ENCODE measurements at regions not wholly inside any gene's neighbourhood (a gene's known extent, or its start where the extent isn't known, plus 50 kb on each side); places are given as distances from the start of the nearest gene placed in this dataset.
A peak's percentile ranks its signal among the peaks of the same experiment; 100 is the strongest.

- Mint-ChIP-seq H3K27me3 (peaks cover 15% of the 10 kb centered on the region), H3K4me1 (ENCODE audit: low read depth) (peaks cover 23% of the 10 kb centered on the region), H3K9me3 (no peaks in the 10 kb centered on the region), H3K36me3 (ENCODE audit: low read depth) (no peaks in the 10 kb centered on the region), H3K27ac (no peak overlapping the region), H3K4me3 (no peak overlapping the region)
- intact Hi-C loops (cut with micrococcal nuclease) = no loop called here
Observed at GRCh38 chr21:39124681-39125251, 58.5 kb downstream of the PSMG1 start.

DNA sequence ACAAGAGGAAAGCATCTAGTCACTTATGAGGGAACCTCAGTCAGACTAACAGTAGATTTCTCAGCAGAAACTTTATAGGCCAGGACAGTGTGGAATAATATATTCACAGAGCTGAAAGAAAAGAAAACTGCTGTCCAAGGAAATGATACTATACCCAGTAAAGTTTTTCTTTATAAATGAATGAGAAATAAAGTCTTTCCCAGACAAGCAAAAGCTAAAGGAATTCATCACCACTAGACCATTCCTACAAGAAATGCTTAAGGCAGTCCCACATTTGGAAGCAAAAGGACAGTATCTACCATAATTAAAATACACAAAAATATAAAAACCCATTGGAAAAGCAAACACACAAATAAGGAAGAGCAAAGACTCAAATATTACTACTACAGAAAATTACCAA, 59.9 kb downstream of the PSMG1 start:
- no peaks in the 10 kb centered on the region for H3K36me3 Mint-ChIP-seq (ENCODE audit: low read depth)
- intact Hi-C loops (cut with micrococcal nuclease) = no loop called here

GRCh38 chr21:39121600-39122355, 61.5 kb downstream of the PSMG1 start:
- peaks cover 30% of the 10 kb centered on the region for H3K27me3 Mint-ChIP-seq
- H3K36me3 Mint-ChIP-seq (ENCODE audit: low read depth) = no peaks in the 10 kb centered on the region
- peaks cover 39% of the 10 kb centered on the region for H3K4me1 Mint-ChIP-seq (ENCODE audit: low read depth)
- intact Hi-C loops (cut with micrococcal nuclease) = no loop called here
- no peak overlapping the region for H3K27ac Mint-ChIP-seq
- H3K4me3 Mint-ChIP-seq = no peak overlapping the region
- no peaks in the 10 kb centered on the region for H3K9me3 Mint-ChIP-seq

More for the DNA sequence above, 59.9 kb downstream of the PSMG1 start:
- Mint-ChIP-seq H3K4me1 (ENCODE audit: low read depth) (peaks cover 37% of the 10 kb centered on the region), H3K9me3 (no peaks in the 10 kb centered on the region), H3K4me3 (no peak overlapping the region), H3K27me3 (peaks cover 24% of the 10 kb centered on the region), H3K27ac (no peak overlapping the region)

- peaks cover 33% of the 10 kb centered on the region for H3K27me3 Mint-ChIP-seq
- no peak overlapping the region for H3K27ac Mint-ChIP-seq
- no peak overlapping the region for H3K4me3 Mint-ChIP-seq
- intact Hi-C loops (cut with micrococcal nuclease) = no loop called here
- no peaks in the 10 kb centered on the region for H3K9me3 Mint-ChIP-seq
- H3K36me3 Mint-ChIP-seq (ENCODE audit: low read depth) = no peaks in the 10 kb centered on the region
- H3K4me1 Mint-ChIP-seq (ENCODE audit: low read depth) = peaks cover 33% of the 10 kb centered on the region
Observed at GRCh38 chr21:39120876-39121599, 62.2 kb downstream of the PSMG1 start.

DNA sequence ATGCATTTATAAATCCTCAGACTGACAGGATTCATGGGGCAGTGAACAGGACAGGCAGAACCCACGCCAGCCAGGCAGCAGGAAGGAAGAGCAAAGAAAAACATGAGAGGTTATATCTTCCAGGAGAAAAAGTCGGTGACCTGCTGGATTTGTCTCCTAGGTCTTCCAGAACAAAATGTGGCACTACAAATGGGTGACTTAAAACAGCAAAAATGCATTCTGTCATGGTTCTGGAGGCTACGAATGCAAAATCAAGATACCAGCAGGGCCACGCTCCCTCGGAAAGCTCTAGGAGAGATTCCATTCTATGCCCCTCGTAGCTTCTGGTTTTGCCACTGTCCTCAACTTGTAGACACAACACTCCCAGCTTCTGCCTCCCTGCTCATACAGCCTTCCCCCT, 63.4 kb downstream of the PSMG1 start:
- H3K36me3 Mint-ChIP-seq (ENCODE audit: low read depth) = no peaks in the 10 kb centered on the region
- H3K27me3 Mint-ChIP-seq = peaks cover 40% of the 10 kb centered on the region
- peaks cover 34% of the 10 kb centered on the region for H3K4me1 Mint-ChIP-seq (ENCODE audit: low read depth)
- peak overlapping the region; percentile 68 for H3K27ac Mint-ChIP-seq
- H3K9me3 Mint-ChIP-seq = no peaks in the 10 kb centered on the region
- intact Hi-C loops (cut with micrococcal nuclease) = no loop called here
- H3K4me3 Mint-ChIP-seq = no peak overlapping the region

DNA sequence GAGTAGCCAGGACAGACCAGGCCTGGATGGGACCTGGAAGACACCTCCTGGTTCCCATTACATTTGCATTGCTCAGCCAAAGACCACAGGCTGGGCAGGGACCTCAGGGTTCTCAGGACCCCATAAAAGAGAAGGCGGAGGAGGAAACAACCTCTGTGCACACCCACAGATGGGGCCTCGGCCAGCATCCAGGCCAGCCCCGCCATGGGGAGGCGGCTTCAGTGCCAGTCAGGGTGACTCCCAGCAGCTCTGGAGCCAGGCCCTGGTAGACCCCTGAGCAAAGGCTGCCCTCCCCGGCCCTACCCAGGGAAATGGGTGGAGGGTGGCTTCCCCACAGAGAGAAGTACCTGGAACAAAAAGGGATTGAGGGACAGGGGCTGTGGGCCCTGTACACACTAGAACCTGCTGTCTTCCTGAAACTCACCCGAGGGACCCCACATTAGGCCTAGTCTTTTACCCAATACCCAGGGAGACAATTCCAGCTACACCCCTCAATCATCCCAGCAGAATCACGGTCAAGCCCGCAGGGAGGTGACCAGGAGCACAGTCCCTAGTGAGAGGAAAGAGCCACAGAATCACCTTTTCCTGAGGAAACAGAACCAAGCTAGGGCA, 64.5 kb downstream of the PSMG1 start:
- Mint-ChIP-seq H3K27me3 (peaks cover 42% of the 10 kb centered on the region), H3K36me3 (ENCODE audit: low read depth) (no peaks in the 10 kb centered on the region), H3K27ac (peak overlapping the region; percentile 68), H3K4me3 (no peak overlapping the region), H3K4me1 (ENCODE audit: low read depth) (peaks cover 42% of the 10 kb centered on the region), H3K9me3 (no peaks in the 10 kb centered on the region)
- intact Hi-C loops (cut with micrococcal nuclease) = no loop called here

DNA sequence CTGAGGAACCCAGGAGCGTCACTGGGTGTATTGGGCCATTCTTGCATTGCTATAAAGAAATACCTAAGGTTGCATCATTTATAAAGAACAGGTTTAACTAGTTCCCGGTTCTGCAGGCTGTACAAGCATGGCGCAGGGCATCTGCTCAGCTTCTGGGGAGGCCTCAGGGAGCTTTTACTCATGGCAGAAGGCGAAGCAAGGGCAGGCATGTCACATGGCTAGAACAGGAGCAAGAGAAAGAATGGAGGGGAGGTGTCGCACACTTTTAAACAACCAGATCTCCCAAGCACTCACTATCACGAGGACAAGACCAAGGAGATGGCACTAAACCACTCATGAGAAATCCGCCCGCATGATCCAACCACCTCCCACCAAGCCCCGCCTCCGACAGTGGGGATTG, 65.2 kb downstream of the PSMG1 start:
- Mint-ChIP-seq H3K4me3 (no peak overlapping the region), H3K27ac (peak overlapping the region; percentile 68), H3K27me3 (peaks cover 42% of the 10 kb centered on the region), H3K4me1 (ENCODE audit: low read depth) (peaks cover 42% of the 10 kb centered on the region), H3K9me3 (no peaks in the 10 kb centered on the region), H3K36me3 (ENCODE audit: low read depth) (no peaks in the 10 kb centered on the region)
- intact Hi-C loops (cut with micrococcal nuclease) = no loop called here

GRCh38 chr21:39117440-39117970, 65.7 kb downstream of the PSMG1 start:
- Mint-ChIP-seq H3K27ac (no peak overlapping the region), H3K4me1 (ENCODE audit: low read depth) (peaks cover 42% of the 10 kb centered on the region), H3K27me3 (peaks cover 42% of the 10 kb centered on the region), H3K4me3 (no peak overlapping the region), H3K36me3 (ENCODE audit: low read depth) (no peaks in the 10 kb centered on the region), H3K9me3 (no peaks in the 10 kb centered on the region)
- intact Hi-C loops (cut with micrococcal nuclease) = no loop called here

DNA sequence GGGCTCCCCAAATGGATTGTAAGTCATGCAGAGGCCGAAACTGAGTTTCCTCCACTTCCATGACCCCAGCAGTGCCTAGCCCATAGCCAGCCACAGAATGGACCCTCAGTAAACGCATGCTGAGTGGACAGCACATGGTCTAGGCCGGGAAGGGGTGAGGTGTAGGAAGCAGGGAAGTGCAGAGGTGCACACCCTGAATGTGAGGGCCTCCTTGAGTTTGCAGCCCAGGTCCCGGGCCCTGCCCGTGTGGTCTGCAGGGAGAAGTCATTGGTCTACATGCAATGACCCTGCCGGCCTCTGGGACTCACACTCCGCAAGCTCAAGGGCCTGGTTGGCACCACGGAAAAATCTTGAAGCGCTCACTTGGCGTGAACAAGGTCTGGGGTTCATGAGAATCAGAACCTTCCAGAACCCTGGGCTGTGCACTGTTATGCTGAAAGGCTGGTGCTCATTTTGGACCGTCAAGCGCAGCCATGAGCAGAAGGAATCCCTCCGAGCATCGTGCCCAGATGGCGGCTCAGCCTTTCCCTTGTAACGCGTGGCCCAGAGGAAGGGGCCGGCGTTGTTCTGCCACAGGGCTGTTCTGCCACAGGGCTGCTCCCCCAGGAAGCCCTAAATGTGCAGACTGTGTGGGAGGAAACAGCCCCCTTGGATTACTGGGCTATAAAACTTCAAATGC, 66.4 kb downstream of the PSMG1 start:
- Mint-ChIP-seq H3K27ac (no peak overlapping the region), H3K36me3 (ENCODE audit: low read depth) (no peaks in the 10 kb centered on the region), H3K27me3 (peaks cover 42% of the 10 kb centered on the region), H3K4me1 (ENCODE audit: low read depth) (peaks cover 41% of the 10 kb centered on the region), H3K9me3 (no peaks in the 10 kb centered on the region), H3K4me3 (no peak overlapping the region)
- intact Hi-C loops (cut with micrococcal nuclease) = no loop called here

DNA sequence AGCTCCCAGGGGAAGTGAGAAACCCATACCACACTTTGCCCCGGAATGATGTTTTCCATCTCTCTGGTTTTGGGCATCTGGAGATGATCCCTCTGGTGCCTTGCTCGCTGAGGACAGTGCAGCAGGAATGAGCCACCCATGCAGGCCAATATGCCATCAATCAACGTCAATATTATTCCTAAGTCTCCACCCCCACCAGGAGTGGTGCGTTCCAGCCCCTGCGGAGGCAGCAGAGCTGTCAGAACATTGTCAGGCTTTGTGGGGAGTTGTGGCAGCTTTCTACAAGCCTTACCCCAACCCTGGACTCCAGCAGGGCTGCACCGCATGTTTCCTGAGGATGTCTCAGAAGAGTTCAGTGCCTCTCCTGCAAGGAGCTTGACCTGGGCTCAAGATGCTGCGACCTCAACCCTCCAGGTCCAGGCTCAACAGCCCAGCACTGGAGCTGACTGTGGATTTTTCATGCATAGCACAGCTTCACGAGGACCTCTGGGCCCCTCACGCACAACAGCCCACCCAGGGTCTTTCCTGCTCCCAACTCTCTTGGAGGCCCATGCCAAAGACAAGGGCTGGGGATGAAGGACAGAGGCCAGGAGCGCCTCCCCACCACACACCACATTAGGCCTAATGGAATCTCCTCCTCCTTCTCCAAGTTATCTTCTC, 67.5 kb downstream of the PSMG1 start:
- intact Hi-C loops (cut with micrococcal nuclease) = no loop called here
- no peak overlapping the region for H3K27ac Mint-ChIP-seq

GRCh38 chr21:39114871-39115575, 68.2 kb downstream of the PSMG1 start:
- H3K4me3 Mint-ChIP-seq = no peak overlapping the region
- H3K27ac Mint-ChIP-seq = no peak overlapping the region
- peaks cover 34% of the 10 kb centered on the region for H3K4me1 Mint-ChIP-seq (ENCODE audit: low read depth)
- peaks cover 32% of the 10 kb centered on the region for H3K27me3 Mint-ChIP-seq
- H3K9me3 Mint-ChIP-seq = no peaks in the 10 kb centered on the region
- no peaks in the 10 kb centered on the region for H3K36me3 Mint-ChIP-seq (ENCODE audit: low read depth)
- intact Hi-C loops (cut with micrococcal nuclease) = no loop called here

More for the DNA sequence above, 67.5 kb downstream of the PSMG1 start:
- Mint-ChIP-seq H3K4me3 (no peak overlapping the region), H3K9me3 (no peaks in the 10 kb centered on the region), H3K36me3 (ENCODE audit: low read depth) (no peaks in the 10 kb centered on the region), H3K27me3 (peaks cover 35% of the 10 kb centered on the region), H3K4me1 (ENCODE audit: low read depth) (peaks cover 37% of the 10 kb centered on the region)

DNA sequence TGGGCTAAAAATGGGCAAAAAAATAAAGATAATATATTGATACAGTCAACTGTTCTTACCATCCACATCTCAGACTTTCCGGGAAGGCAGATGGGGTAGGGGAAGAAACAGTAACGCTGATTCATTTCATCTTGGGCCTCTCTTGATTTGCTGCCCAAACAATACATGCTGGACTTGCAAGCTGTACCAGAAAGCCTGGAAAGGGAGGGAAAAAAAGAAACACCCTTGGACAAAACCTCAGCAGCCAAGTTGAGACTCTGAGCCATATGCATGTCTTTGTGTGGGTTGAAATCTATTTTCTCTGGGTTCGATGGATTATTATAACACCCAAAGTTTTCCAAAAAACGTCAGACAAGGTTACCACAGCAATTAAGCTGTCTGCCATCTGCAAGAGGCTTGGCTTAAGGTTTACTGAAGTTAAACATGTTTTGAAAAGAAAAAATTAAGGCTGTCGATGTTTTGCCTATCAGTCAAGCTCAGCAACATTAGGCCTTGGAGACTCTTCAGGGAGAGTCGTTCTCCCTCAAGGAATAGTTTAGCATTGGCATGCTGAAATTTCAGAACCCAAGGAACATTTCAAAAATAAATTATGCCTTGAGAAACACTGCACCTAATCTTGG, 71.2 kb downstream of the PSMG1 start:
- H3K36me3 Mint-ChIP-seq (ENCODE audit: low read depth) = no peaks in the 10 kb centered on the region
- intact Hi-C loops (cut with micrococcal nuclease) = no loop called here
- H3K4me3 Mint-ChIP-seq = no peak overlapping the region

More for the DNA sequence above, 71.2 kb downstream of the PSMG1 start:
- no peaks in the 10 kb centered on the region for H3K9me3 Mint-ChIP-seq
- H3K27ac Mint-ChIP-seq = no peak overlapping the region
- H3K27me3 Mint-ChIP-seq = peaks cover 19% of the 10 kb centered on the region
- peaks cover 37% of the 10 kb centered on the region for H3K4me1 Mint-ChIP-seq (ENCODE audit: low read depth)
